MCF 10A (cell line): ENCODE measurements at regions not wholly inside any gene's neighbourhood (a gene's known extent, or its start where the extent isn't known, plus 50 kb on each side); places are given as distances from the start of the nearest gene placed in this dataset.

Experiments
- BruUV-seq: library from RNA; stranded (reverse); fragments of 400-500 nt; replicated peaks from 2 replicates; lab custom pipeline; 2021; lab: Mats Ljungman, UMichigan
- CTCF ChIA-PET: fragments of 300-600 bp; sonication (Branson Sonifier 250); formaldehyde crosslinking; extraction: SDS; loops from one replicate; lab custom pipeline; 2021; ENCODE audit warnings: antibody characterized with exemption, inconsistent platforms; lab: Yijun Ruan, JAX
- POLR2A ChIA-PET: fragments of 300-600, 350-650 bp; sonication (Branson Sonifier 250); formaldehyde crosslinking; extraction: SDS; loops from one replicate; lab custom pipeline; 2020; ENCODE audit warnings: antibody characterized with exemption, inconsistent platforms; lab: Yijun Ruan, JAX
- DNase-seq: peaks from one replicate; pipeline ENCODE4 v3.0.0-alpha.2; 2018; ENCODE audit not compliant: unreplicated experiment
- H3K27ac Mint-ChIP-seq: one replicate; pipeline ENCODE4 v1.8.0; 2022; ENCODE audit warnings: mild to moderate bottlenecking, low read depth, mixed read lengths; ENCODE audit not compliant: unreplicated experiment
- H3K27me3 Mint-ChIP-seq: one replicate; pipeline ENCODE4 v1.8.0; 2022; ENCODE audit warnings: mixed read lengths; ENCODE audit not compliant: insufficient read depth, unreplicated experiment
- H3K36me3 Mint-ChIP-seq: one replicate; pipeline ENCODE4 v1.8.0; 2022; ENCODE audit warnings: mild to moderate bottlenecking, moderate library complexity, mixed read lengths; ENCODE audit not compliant: insufficient read depth, unreplicated experiment
- H3K4me1 Mint-ChIP-seq: one replicate; pipeline ENCODE4 v1.8.0; 2022; ENCODE audit warnings: mixed read lengths; ENCODE audit not compliant: insufficient read depth, unreplicated experiment
- H3K4me3 Mint-ChIP-seq: one replicate; pipeline ENCODE4 v1.8.0; 2022; ENCODE audit warnings: mild to moderate bottlenecking, moderate library complexity, mixed read lengths; ENCODE audit not compliant: unreplicated experiment
- H3K9me3 Mint-ChIP-seq: one replicate; pipeline ENCODE4 v1.8.0; 2022; ENCODE audit warnings: mixed read lengths; ENCODE audit not compliant: unreplicated experiment
- CTCF ChIP-seq: fragments of 200-600 bp; IDR thresholded peaks from one replicate; pipeline ENCODE4 v1.8.0; 2022; ENCODE audit warnings: antibody characterized with exemption, mild to moderate bottlenecking; ENCODE audit not compliant: unreplicated experiment
- intact Hi-C: fragments of 100-400 bp; cut with micrococcal nuclease; formaldehyde crosslinking; loops from 2 replicates; pipeline ENCODE4 v1.14.1; 2022

GRCh38 chr3:117721866-117722265 lies 1012.3 kb downstream of the TUSC7 start:
- Mint-ChIP-seq H3K4me1 (no peaks in the 10 kb centered on the region), H3K27me3 (no peaks in the 10 kb centered on the region), H3K36me3 (no peaks in the 10 kb centered on the region), H3K27ac (no peak overlapping the region), H3K9me3 (no peaks in the 10 kb centered on the region), H3K4me3 (no peak overlapping the region)
- CTCF ChIA-PET, result interaction anchor here (0.7 to 1.1 kb wide), 2 partner anchors 73 to 917 kb away, joined by 3 read pairs; no protein-coding TSS in a partner anchor
- TF ChIP-seq CTCF, result no peak
- POLR2A ChIA-PET, result no interaction called here
- no TSS peak for BruUV-seq
- intact Hi-C loops, result loop anchor here (10.0 kb wide), 1 partner anchor 273 kb away; no protein-coding TSS in a partner anchor
- DNase-seq, result no peak

DNA sequence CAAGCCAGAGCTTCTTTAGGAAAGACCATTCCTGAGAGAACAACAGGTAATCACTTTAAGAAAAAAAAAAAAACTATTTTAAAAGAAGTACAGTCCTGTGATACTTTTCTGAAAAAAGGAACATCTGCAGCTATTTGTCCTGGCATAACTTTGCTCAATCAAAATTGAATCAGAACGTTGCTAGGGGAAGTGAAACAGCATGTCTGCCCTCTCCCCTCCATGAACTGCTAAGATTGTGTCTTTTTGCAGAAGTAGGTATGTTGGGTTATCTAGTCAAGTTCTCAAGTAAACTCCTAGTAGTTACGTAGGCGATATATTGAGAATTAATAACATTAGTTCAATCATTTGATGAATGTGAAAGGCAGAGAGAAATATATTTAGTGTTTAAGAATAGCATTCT lies 1013.3 kb downstream of the TUSC7 start:
- CTCF ChIA-PET, result interaction anchor here (0.6 to 1.1 kb wide), 2 partner anchors 907 to 916 kb away, joined by 3 read pairs; no protein-coding TSS in a partner anchor
- intact Hi-C loops, result loop anchor here (10.0 kb wide), 1 partner anchor 272 kb away; no protein-coding TSS in a partner anchor

DNA sequence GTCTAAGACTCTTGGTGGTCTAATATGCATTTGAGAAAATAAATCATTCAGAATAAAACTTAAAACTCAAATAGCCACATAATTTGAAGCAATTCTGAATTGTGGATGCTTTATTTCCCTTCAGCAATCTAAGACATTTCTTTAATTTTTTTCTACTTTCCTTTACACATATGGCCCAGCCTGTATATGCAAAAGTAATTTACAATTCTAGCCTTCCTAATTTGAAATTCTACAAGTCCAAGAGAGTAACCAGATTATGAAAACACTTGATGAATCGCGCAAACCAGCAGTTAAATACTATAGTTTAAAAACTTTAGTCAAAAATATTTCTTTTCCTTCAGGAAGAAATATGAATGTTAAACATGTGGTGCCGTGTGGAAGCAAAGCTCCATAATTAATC lies 1014.2 kb downstream of the TUSC7 start:
- H3K27me3 Mint-ChIP-seq, result no peaks in the 10 kb centered on the region
- H3K4me3 Mint-ChIP-seq, result no peak overlapping the region
- H3K4me1 Mint-ChIP-seq, result no peaks in the 10 kb centered on the region
- no peaks in the 10 kb centered on the region for H3K36me3 Mint-ChIP-seq
- TF ChIP-seq CTCF, result no peak
- no peaks in the 10 kb centered on the region for H3K9me3 Mint-ChIP-seq
- POLR2A ChIA-PET, result no interaction called here
- CTCF ChIA-PET, result interaction anchor here (0.6 kb wide), 3 partner anchors 671 to 906 kb away, joined by 3 to 5 read pairs (median 4); no protein-coding TSS in a partner anchor
- DNase-seq, result no peak
- intact Hi-C loops, result loop anchor here (10.0 kb wide), 1 partner anchor 271 kb away; no protein-coding TSS in a partner anchor
- BruUV-seq, result no TSS peak
- H3K27ac Mint-ChIP-seq, result no peak overlapping the region

More for the DNA sequence above, 1013.3 kb downstream of the TUSC7 start:
- no peaks in the 10 kb centered on the region for H3K27me3 Mint-ChIP-seq
- no peaks in the 10 kb centered on the region for H3K4me1 Mint-ChIP-seq
- no TSS peak for BruUV-seq
- H3K27ac Mint-ChIP-seq, result no peak overlapping the region
- no peak overlapping the region for H3K4me3 Mint-ChIP-seq
- POLR2A ChIA-PET, result no interaction called here
- no peaks in the 10 kb centered on the region for H3K9me3 Mint-ChIP-seq
- DNase-seq, result no peak
- TF ChIP-seq CTCF, result no peak
- no peaks in the 10 kb centered on the region for H3K36me3 Mint-ChIP-seq

- Mint-ChIP-seq H3K9me3 (no peaks in the 10 kb centered on the region), H3K4me3 (no peak overlapping the region), H3K4me1 (no peaks in the 10 kb centered on the region), H3K36me3 (no peaks in the 10 kb centered on the region), H3K27me3 (no peaks in the 10 kb centered on the region), H3K27ac (no peak overlapping the region)
- BruUV-seq, result no TSS peak
- no peak for DNase-seq
- intact Hi-C loops, result loop anchor here (10.0 kb wide), 1 partner anchor 269 kb away; no protein-coding TSS in a partner anchor
- POLR2A ChIA-PET, result no interaction called here
- TF ChIP-seq CTCF, result no peak
- CTCF ChIA-PET, result interaction anchor here (0.6 to 1.8 kb wide), 2 partner anchors 21 to 318 kb away, joined by 3 to 4 read pairs; no protein-coding TSS in a partner anchor
These were observed 1015.7 kb downstream of the TUSC7 start for GRCh38 chr3:117725314-117725713.
